GM23338 (cell line): ENCODE measurements at regions not wholly inside any gene's neighbourhood (a gene's known extent, or its start where the extent isn't known, plus 50 kb on each side); places are given as distances from the start of the nearest gene placed in this dataset.

Source experiments
- ATAC-seq: fragments of 200-7000 bp; cut with Tn5 transposase; 3 replicates; pipeline ENCODE4 v1.9.1; 2020
- DNase-seq: peaks from one replicate; pipeline ENCODE4 v3.0.0-alpha.2; 2015; ENCODE audit warnings: low spot score
- H2AFZ ChIP-seq: fragments of 200-600 bp; sonication (generic); 2 replicates; pipeline ENCODE4 v1.8.0; 2016; ENCODE audit warnings: antibody characterized with exemption, mild to moderate bottlenecking, moderate library complexity
- H3F3A ChIP-seq: fragments of 200-600 bp; sonication (generic); replicated peaks from 2 replicates; pipeline ENCODE4 v1.8.0; 2017; ENCODE audit warnings: antibody characterized with exemption, mixed run types, low read depth
- H3K27ac ChIP-seq: fragments of 200-600 bp; sonication (generic); 2 replicates; pipeline ENCODE4 v1.6.1; 2016; ENCODE audit warnings: low read depth
- H3K27me3 ChIP-seq: fragments of 200-600 bp; sonication (generic); 2 replicates; pipeline ENCODE4 v1.8.0; 2016; ENCODE audit warnings: mild to moderate bottlenecking, mixed run types, moderate library complexity; ENCODE audit not compliant: insufficient read depth
- H3K36me3 ChIP-seq: fragments of 200-600 bp; sonication (generic); 2 replicates; pipeline ENCODE4 v1.8.0; 2016; ENCODE audit warnings: mild to moderate bottlenecking; ENCODE audit not compliant: insufficient read depth
- H3K4me1 ChIP-seq: fragments of 200-600 bp; sonication (generic); 2 replicates; pipeline ENCODE4 v1.8.0; 2016; ENCODE audit warnings: mild to moderate bottlenecking, moderate library complexity; ENCODE audit not compliant: insufficient read depth
- H3K4me2 ChIP-seq: fragments of 200-600 bp; sonication (generic); 2 replicates; pipeline ENCODE4 v1.7.1; 2017; ENCODE audit warnings: mixed run types
- H3K4me3 ChIP-seq: fragments of 200-600 bp; sonication (generic); 2 replicates; pipeline ENCODE4 v1.6.1; 2016; ENCODE audit warnings: mixed run types
- H3K79me2 ChIP-seq: fragments of 200-600 bp; sonication (generic); replicated peaks from 2 replicates; pipeline ENCODE4 v1.8.0; 2017; ENCODE audit warnings: mild to moderate bottlenecking; ENCODE audit not compliant: insufficient read depth
- H3K9me2 ChIP-seq: fragments of 200-600 bp; sonication (generic); 2 replicates; pipeline ENCODE4 v1.8.0; 2017; ENCODE audit not compliant: insufficient read depth
- H4K20me1 ChIP-seq: fragments of 200-600 bp; sonication (generic); replicated peaks from 2 replicates; pipeline ENCODE4 v1.8.0; 2017; ENCODE audit warnings: mild to moderate bottlenecking; ENCODE audit not compliant: insufficient read depth
- H3K27ac Mint-ChIP-seq: 2 replicates; pipeline ENCODE4 v1.8.0; 2020; ENCODE audit warnings: inconsistent platforms, mild to moderate bottlenecking, moderate library complexity, mixed read lengths
- H3K27me3 Mint-ChIP-seq: 3 replicates; pipeline ENCODE4 v1.8.0; 2022; ENCODE audit warnings: low read depth, mild to moderate bottlenecking, moderate library complexity, mixed read lengths, inconsistent platforms; ENCODE audit not compliant: insufficient read depth, poor library complexity
- H3K36me3 Mint-ChIP-seq: 3 replicates; pipeline ENCODE4 v1.8.0; 2021; ENCODE audit warnings: low read depth, mild to moderate bottlenecking, inconsistent platforms, moderate library complexity, mixed read lengths
- H3K4me1 Mint-ChIP-seq: 3 replicates; pipeline ENCODE4 v1.8.0; 2020; ENCODE audit warnings: mild to moderate bottlenecking, inconsistent platforms, mixed read lengths
- H3K4me3 Mint-ChIP-seq: 3 replicates; pipeline ENCODE4 v1.8.0; 2021; ENCODE audit warnings: moderate library complexity, mild to moderate bottlenecking, inconsistent platforms, mixed read lengths
- H3K9me3 Mint-ChIP-seq: 3 replicates; pipeline ENCODE4 v1.8.0; 2020; ENCODE audit warnings: moderate library complexity, mild to moderate bottlenecking, inconsistent platforms, mixed read lengths
- CREB1 ChIP-seq: fragments of 250-450 bp; sonication (Bioruptor Pico); IDR thresholded peaks from 2 replicates; pipeline ENCODE4 v1.5.0; 2020; ENCODE audit warnings: low read depth, mild to moderate bottlenecking, moderate library complexity
- EZH2 ChIP-seq: fragments of 200-600 bp; sonication (generic); IDR thresholded peaks from one replicate; pipeline ENCODE4 v1.8.0; 2017; ENCODE audit warnings: antibody characterized with exemption, mild to moderate bottlenecking, low read depth; ENCODE audit not compliant: unreplicated experiment
- EZH2phosphoT487 ChIP-seq: fragments of 200-600 bp; sonication (generic); IDR thresholded peaks from one replicate; pipeline ENCODE4 v1.8.1; 2018; ENCODE audit warnings: antibody characterized with exemption; ENCODE audit not compliant: unreplicated experiment
- NANOG ChIP-seq: IDR thresholded peaks from 2 replicates; pipeline ENCODE4 v1.6.1; 2016; ENCODE audit warnings: antibody characterized with exemption, borderline replicate concordance
- POLR2AphosphoS5 ChIP-seq: IDR thresholded peaks from 2 replicates; pipeline ENCODE4 v1.6.1; 2016; ENCODE audit warnings: antibody characterized with exemption, low read depth
- ZNF114 ChIP-seq: fragments of 250-450 bp; sonication (Bioruptor Pico); IDR thresholded peaks from 2 replicates; pipeline ENCODE4 v1.5.0; 2020; ENCODE audit warnings: mild to moderate bottlenecking, moderate library complexity
- ZNF331 ChIP-seq: fragments of 250-450 bp; sonication (Bioruptor Pico); IDR thresholded peaks from 2 replicates; pipeline ENCODE4 v1.5.0; 2020; ENCODE audit warnings: low read depth, mild to moderate bottlenecking, moderate library complexity
- TF ChIP-seq, protein P1 (sequence below): fragments of 250-450 bp; sonication (Bioruptor Pico); IDR thresholded peaks from 2 replicates; pipeline ENCODE4 v1.5.0; 2020; ENCODE audit warnings: mild to moderate bottlenecking, moderate library complexity
- TF ChIP-seq, protein P2 (sequence below), 2 experiments: fragments of 200-600 bp in 1 of 2; sonication (generic) in 1 of 2; conservative IDR thresholded peaks; 2 replicates each; pipeline versions ENCODE4 v1.5.1 to v1.6.1; 2016 to 2017; ENCODE audit warnings: antibody characterized with exemption in 2 of 2, low read depth in 2 of 2, mild to moderate bottlenecking in 2 of 2, moderate library complexity in 1 of 2

DNA sequence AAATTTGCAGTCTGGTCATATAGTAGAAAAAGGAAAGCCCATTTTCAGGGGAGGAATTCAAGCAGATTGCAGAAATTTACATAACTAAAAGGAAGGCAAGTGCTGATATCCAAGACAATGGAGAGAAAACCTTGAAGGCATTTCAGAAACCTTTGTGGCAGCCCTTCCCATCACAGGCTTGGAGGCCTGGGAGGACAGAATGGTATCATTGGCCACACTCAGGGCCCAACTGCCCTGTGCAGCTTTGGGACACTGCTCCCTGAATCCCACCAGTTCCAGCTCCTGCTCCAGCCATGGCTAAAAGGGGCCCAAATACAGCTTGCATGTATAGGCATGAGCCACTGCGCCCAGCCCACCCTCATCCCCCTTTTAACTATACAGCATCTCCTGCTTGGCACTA, 81.1 kb upstream of the NYAP2 start (continued):
- TF ChIP-seq, protein P1, sequence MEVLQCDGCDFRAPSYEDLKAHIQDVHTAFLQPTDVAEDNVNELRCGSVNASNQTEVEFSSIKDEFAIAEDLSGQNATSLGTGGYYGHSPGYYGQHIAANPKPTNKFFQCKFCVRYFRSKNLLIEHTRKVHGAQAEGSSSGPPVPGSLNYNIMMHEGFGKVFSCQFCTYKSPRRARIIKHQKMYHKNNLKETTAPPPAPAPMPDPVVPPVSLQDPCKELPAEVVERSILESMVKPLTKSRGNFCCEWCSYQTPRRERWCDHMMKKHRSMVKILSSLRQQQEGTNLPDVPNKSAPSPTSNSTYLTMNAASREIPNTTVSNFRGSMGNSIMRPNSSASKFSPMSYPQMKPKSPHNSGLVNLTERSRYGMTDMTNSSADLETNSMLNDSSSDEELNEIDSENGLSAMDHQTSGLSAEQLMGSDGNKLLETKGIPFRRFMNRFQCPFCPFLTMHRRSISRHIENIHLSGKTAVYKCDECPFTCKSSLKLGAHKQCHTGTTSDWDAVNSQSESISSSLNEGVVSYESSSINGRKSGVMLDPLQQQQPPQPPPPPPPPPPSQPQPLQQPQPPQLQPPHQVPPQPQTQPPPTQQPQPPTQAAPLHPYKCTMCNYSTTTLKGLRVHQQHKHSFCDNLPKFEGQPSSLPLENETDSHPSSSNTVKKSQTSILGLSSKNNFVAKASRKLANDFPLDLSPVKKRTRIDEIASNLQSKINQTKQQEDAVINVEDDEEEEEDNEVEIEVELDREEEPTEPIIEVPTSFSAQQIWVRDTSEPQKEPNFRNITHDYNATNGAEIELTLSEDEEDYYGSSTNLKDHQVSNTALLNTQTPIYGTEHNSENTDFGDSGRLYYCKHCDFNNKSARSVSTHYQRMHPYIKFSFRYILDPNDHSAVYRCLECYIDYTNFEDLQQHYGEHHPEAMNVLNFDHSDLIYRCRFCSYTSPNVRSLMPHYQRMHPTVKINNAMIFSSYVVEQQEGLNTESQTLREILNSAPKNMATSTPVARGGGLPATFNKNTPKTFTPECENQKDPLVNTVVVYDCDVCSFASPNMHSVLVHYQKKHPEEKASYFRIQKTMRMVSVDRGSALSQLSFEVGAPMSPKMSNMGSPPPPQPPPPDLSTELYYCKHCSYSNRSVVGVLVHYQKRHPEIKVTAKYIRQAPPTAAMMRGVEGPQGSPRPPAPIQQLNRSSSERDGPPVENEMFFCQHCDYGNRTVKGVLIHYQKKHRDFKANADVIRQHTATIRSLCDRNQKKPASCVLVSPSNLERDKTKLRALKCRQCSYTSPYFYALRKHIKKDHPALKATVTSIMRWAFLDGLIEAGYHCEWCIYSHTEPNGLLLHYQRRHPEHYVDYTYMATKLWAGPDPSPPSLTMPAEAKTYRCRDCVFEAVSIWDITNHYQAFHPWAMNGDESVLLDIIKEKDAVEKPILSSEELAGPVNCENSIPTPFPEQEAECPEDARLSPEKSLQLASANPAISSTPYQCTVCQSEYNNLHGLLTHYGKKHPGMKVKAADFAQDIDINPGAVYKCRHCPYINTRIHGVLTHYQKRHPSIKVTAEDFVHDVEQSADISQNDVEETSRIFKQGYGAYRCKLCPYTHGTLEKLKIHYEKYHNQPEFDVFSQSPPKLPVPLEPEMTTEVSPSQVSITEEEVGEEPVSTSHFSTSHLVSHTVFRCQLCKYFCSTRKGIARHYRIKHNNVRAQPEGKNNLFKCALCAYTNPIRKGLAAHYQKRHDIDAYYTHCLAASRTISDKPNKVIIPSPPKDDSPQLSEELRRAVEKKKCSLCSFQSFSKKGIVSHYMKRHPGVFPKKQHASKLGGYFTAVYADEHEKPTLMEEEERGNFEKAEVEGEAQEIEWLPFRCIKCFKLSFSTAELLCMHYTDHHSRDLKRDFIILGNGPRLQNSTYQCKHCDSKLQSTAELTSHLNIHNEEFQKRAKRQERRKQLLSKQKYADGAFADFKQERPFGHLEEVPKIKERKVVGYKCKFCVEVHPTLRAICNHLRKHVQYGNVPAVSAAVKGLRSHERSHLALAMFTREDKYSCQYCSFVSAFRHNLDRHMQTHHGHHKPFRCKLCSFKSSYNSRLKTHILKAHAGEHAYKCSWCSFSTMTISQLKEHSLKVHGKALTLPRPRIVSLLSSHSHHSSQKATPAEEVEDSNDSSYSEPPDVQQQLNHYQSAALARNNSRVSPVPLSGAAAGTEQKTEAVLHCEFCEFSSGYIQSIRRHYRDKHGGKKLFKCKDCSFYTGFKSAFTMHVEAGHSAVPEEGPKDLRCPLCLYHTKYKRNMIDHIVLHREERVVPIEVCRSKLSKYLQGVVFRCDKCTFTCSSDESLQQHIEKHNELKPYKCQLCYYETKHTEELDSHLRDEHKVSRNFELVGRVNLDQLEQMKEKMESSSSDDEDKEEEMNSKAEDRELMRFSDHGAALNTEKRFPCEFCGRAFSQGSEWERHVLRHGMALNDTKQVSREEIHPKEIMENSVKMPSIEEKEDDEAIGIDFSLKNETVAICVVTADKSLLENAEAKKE: no peak

DNA sequence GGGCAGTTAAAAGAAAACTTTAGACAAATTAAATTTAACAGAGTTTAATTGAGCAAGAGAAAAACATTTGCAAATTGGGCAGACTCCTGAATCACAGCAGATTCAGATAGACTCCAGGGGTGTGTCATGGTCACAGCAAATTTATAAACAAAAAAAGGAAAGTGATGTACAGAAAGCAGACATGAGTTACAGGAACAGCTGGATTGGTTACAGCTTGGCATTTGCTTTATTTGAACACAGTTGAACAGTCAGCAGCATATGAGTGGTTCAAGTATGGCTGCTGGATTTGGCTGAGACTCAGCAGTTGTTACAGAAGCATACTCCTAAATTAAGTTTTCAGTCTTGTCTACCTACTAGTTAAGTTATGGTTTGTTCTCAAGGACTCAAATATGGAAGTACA, 82.3 kb upstream of the NYAP2 start:
- Mint-ChIP-seq H3K9me3 (peaks cover 17% of the 10 kb centered on the region; the same call in 2 of the 3 replicates), H3K27ac (no peak overlapping the region), H3K4me3 (no peak overlapping the region), H3K36me3 (peaks cover 11% of the 10 kb centered on the region; the same call in 2 of the 3 replicates), H3K27me3 (no peaks in the 10 kb centered on the region), H3K4me1 (no peaks in the 10 kb centered on the region)
- H3F3A ChIP-seq: no peaks in the 10 kb centered on the region
- H2AFZ ChIP-seq: no peak overlapping the region
- H3K79me2 ChIP-seq: no peaks in the 10 kb centered on the region
- DNase-seq: no peak
- no peaks in the 10 kb centered on the region for H3K4me1 ChIP-seq
- H3K36me3 ChIP-seq: peaks cover 10% of the 10 kb centered on the region; the same call in 1 of the 2 replicates
- no peaks in the 10 kb centered on the region for H4K20me1 ChIP-seq
- no peak for ATAC-seq
- no peaks in the 10 kb centered on the region for H3K9me2 ChIP-seq
- H3K4me3 ChIP-seq: no peak overlapping the region
- H3K27ac ChIP-seq: no peak overlapping the region
- H3K27me3 ChIP-seq: no peaks in the 10 kb centered on the region
- no peak overlapping the region for H3K4me2 ChIP-seq
- TF ChIP-seq POLR2AphosphoS5 (no peak), ZNF331 (CRISPR knock-in tag) (no peak), EZH2phosphoT487 (no peak), EZH2 (no peak), CREB1 (CRISPR knock-in tag) (no peak), ZNF114 (no peak), NANOG (no peak)
- TF ChIP-seq, protein P1: no peak
- TF ChIP-seq, protein P2, sequence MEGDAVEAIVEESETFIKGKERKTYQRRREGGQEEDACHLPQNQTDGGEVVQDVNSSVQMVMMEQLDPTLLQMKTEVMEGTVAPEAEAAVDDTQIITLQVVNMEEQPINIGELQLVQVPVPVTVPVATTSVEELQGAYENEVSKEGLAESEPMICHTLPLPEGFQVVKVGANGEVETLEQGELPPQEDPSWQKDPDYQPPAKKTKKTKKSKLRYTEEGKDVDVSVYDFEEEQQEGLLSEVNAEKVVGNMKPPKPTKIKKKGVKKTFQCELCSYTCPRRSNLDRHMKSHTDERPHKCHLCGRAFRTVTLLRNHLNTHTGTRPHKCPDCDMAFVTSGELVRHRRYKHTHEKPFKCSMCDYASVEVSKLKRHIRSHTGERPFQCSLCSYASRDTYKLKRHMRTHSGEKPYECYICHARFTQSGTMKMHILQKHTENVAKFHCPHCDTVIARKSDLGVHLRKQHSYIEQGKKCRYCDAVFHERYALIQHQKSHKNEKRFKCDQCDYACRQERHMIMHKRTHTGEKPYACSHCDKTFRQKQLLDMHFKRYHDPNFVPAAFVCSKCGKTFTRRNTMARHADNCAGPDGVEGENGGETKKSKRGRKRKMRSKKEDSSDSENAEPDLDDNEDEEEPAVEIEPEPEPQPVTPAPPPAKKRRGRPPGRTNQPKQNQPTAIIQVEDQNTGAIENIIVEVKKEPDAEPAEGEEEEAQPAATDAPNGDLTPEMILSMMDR (conservative IDR thresholded peaks at IDR 0.05; ENCODE audit: low read depth in 2 of 2): no peak
